ENCODE measurements at regions not wholly inside any gene's neighbourhood (a gene's known extent, or its start where the extent isn't known, plus 50 kb on each side); places are given as distances from the start of the nearest gene placed in this dataset.

DNA sequence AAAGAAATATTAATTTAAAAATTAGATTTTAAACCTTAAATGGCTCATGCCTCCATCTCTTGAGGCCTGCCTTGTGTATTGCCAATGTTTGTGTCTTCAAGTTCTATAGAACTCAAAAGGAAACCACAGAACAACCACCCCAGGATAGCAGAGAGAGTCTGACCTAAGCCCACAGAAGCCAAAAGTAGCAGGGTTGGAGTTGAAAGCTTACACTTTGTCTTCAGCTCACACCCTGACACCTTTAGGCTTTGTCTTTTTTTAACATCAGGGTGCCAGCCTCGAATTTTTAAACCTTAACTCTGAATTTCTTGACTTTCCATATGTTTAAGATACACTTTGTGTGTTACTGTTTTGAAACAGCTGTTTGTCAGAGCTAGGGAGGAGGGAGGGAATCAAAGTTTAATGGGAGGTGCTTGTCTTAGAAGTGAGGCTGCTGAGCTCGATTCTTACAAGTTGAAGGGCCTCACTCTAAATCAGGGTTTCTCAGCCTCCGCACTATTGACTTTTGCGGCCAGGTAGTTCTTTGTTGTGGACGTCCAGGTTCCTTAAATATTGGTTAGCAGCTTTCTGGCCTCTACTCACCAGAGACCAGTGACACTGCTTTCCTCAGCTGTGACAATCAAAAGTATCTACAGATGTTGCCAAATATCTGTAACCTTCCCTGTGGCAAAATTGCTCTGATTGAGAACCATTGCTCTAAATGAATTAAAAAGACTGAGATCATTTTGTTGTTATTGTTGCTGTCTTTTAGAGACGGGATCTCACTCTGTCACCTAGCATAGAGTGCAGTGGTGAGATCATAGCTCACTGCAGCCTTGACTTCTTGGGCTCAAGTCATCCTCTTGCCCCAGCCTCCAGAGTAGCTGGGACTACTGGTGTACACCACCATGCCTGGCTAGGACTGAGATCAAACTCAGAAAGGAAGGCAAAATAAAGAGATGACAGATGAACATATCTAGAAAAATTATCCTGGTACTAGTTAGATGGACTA, 139.2 kb upstream of the EOMES start:
- H3K27ac ChIP-seq: no peak overlapping the region
- TF ChIP-seq ZFX (IDR thresholded peaks at IDR 0.05): no peak
- TF ChIP-seq, protein P1, sequence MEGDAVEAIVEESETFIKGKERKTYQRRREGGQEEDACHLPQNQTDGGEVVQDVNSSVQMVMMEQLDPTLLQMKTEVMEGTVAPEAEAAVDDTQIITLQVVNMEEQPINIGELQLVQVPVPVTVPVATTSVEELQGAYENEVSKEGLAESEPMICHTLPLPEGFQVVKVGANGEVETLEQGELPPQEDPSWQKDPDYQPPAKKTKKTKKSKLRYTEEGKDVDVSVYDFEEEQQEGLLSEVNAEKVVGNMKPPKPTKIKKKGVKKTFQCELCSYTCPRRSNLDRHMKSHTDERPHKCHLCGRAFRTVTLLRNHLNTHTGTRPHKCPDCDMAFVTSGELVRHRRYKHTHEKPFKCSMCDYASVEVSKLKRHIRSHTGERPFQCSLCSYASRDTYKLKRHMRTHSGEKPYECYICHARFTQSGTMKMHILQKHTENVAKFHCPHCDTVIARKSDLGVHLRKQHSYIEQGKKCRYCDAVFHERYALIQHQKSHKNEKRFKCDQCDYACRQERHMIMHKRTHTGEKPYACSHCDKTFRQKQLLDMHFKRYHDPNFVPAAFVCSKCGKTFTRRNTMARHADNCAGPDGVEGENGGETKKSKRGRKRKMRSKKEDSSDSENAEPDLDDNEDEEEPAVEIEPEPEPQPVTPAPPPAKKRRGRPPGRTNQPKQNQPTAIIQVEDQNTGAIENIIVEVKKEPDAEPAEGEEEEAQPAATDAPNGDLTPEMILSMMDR (conservative IDR thresholded peaks at IDR 0.05): no peak

DNA sequence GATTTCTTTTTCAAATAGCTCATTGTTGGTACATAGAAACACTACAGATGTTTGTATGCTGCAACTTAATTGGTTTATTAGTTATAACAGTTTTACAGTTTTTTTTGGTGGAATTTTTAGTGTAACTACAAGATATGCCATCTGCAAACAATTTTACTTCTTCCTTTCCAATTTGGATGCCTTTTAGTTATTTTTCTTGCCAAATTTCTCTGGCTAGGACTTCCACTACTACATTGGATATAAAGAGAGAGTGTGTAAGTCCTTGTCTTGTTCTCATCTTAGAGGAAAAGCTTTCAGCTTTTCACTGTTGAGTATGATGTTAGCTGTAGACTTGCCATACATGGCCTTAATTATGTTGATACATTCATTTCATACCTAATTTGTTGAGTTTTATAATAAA, 143.6 kb upstream of the EOMES start:
- TF ChIP-seq ZFX (IDR thresholded peaks at IDR 0.05): no peak
- TF ChIP-seq, protein P1 (conservative IDR thresholded peaks at IDR 0.05): no peak
- H3K27ac ChIP-seq: no peak overlapping the region

DNA sequence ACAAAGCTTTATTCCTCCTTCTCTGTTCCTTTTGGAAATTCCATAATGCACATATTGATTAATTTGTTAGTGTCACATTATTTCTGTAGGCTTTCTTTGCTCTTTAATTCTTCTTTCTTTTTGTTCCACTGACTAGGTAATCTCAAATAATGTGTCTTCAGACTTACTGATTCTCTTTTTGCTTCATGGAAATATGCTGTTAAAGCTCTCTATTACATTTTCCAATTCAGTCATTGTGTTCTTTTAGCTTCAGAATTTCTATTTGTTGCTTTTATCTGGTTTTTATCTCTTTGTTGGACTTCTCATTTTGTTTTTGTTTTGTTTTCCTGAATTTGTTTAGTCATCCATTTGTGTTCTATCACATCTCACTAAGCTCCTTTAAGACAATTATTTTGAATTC, 147.0 kb upstream of the EOMES start:
- H3K27ac ChIP-seq: no peak overlapping the region
- TF ChIP-seq, protein P1 (conservative IDR thresholded peaks at IDR 0.05): no peak
- no peak for TF ChIP-seq ZFX (IDR thresholded peaks at IDR 0.05)

DNA sequence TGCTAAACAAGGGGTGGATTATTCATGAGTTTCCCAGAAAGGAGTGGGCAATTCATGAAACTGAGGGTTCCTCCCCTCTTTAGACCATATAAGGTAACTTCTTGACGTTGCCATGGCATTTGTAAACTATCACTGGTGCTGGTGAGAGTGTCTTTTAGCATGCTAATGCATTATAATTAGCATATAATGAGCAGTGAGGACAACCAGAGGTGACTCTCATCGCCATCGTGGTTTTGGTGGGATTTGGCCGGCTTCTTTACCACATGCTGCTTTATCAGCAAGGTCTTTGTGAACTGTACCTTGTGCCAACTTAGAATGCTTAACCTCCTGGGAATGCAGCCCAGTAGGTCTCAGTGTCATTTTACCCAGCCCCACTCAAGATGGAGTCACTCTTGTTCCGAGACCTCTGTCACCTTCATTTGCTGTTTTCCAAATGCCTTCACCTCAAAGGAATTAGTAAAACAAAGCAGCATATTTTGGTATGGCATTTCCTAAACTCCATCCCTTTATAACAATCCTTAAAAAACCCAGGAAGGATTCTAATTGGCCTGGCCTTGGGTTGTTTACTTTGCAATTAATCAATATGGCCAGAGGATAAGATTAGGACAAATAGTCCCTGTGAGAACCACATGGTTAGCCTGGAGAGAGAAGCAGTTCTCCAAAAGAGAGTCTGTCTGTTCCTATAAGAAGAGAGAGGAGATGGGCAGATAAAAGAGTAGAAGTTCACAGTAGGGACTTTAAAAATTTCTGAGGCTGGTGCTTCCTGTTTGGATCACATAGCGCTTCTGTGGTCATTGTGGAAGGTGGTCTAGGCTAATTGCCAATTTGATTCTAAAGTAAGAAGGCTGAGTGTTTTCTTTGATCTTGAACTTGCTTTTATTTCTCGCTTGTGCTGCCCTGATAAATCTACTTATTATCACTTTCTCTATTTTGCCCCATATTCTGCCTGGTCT, 155.2 kb upstream of the EOMES start:
- H3K27ac ChIP-seq: no peak overlapping the region
- TF ChIP-seq, protein P1 (conservative IDR thresholded peaks at IDR 0.05): no peak
- TF ChIP-seq ZFX (IDR thresholded peaks at IDR 0.05): no peak

DNA sequence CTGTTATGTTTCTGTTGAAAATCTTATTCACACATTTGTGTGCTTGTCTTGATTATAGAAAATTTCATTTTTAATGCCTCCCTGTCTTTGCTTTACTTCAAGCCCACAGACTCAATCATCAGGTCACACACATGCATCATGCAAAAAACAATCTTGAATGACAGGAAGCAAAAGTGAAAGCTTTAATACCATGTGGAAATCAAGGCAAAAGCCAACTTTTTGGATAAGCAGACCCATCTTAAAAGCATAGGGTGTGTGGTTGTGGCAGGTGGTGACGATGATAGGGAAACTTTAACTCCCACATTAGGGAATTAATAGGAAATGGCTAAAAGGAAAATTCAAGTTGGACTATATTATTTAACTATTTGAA, 155.9 kb upstream of the EOMES start:
- no peak for TF ChIP-seq ZFX (IDR thresholded peaks at IDR 0.05)
- TF ChIP-seq, protein P1 (conservative IDR thresholded peaks at IDR 0.05): no peak
- H3K27ac ChIP-seq: no peak overlapping the region

DNA sequence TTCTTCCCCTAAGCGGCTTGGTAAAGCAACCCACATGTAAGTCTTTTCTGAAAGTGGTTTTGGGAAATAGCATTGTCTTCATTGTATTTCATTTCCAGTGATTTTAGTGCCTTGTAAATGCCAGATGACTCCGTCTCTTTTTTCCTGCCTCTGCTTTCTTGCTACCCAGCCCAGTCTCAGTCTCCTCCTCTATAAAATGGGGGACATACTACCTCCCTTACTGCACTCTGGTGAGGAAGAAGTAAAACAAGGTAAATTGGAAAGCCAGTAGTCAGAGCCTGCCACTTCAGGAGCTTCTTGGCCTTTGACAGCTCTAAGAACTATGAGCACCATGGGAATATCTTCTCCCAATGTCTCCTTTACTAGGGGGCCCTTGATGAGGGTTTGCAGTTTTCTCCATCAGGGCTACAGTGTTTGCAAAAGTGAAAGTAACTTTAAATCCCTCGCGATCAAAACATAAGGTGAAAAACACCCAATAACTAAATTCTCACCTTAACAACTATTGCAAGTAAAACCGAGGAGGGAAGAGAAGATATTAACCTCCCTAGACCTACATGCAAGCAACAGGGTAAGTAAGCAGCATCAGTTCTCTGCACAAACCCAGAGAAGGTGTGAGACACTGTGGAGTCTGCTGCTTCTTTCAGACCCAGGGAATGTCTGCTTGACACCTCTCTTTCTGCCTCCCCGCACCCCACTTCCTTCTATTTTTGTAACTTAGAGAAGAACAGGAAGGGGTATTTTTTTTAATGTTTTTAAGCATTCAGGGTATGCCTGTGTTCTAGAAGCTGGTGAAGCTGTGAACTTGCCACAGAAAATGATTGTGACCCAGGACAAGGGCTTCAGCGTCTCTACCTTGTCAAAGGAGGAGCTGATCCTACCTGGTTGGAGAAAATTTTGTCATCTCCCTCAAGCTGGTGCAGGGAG, 159.1 kb upstream of the EOMES start:
- TF ChIP-seq, protein P1 (conservative IDR thresholded peaks at IDR 0.05): no peak
- TF ChIP-seq ZFX (IDR thresholded peaks at IDR 0.05): no peak

More for the DNA sequence above, 159.1 kb upstream of the EOMES start:
- no peak overlapping the region for H3K27ac ChIP-seq

All from C4-2B (cell line).